Liver (tissue), 8 donors: ENCODE measurements at regions not wholly inside any gene's neighbourhood (a gene's known extent, or its start where the extent isn't known, plus 50 kb on each side); places are given as distances from the start of the nearest gene placed in this dataset.

Experiments
- DNase-seq: peaks from one replicate; pipeline ENCODE4 v3.0.0-alpha.2; 2017; ENCODE audit warnings: low spot score
- H3K27ac ChIP-seq, 2 donors: one replicate each; pipeline ENCODE4 v1.7.0; 2013; ENCODE audit warnings: inconsistent platforms in 2 of 2, low read length in 2 of 2, control low read depth in 1 of 2, low read depth in 1 of 2, mild to moderate bottlenecking in 1 of 2
- H3K27me3 ChIP-seq, 4 donors: one replicate each; pipeline versions ENCODE4 v1.6.1 to v1.7.0; 2013; ENCODE audit warnings: low read length in 3 of 4, inconsistent platforms in 1 of 4, mild to moderate bottlenecking in 1 of 4, moderate library complexity in 1 of 4; ENCODE audit not compliant: control insufficient read depth in 4 of 4, insufficient read depth in 4 of 4
- H3K36me3 ChIP-seq, 4 donors: one replicate each; pipeline versions ENCODE4 v1.6.1 to v1.7.0; 2013; ENCODE audit warnings: low read length in 3 of 4, mild to moderate bottlenecking in 3 of 4, low read depth in 1 of 4, moderate library complexity in 1 of 4; ENCODE audit not compliant: control insufficient read depth in 4 of 4, insufficient read depth in 3 of 4
- H3K4me1 ChIP-seq, 4 donors: one replicate each; pipeline versions ENCODE4 v1.6.1 to v1.7.0; 2013; ENCODE audit warnings: low read length in 3 of 4, mild to moderate bottlenecking in 3 of 4, moderate library complexity in 1 of 4; ENCODE audit not compliant: control insufficient read depth in 4 of 4, insufficient read depth in 4 of 4
- H3K4me3 ChIP-seq, 3 donors: one replicate each; pipeline versions ENCODE4 v1.6.1 to v1.7.0; 2013; ENCODE audit warnings: low read length in 3 of 3, control low read depth in 1 of 3, low read depth in 1 of 3, mild to moderate bottlenecking in 1 of 3
- H3K9ac ChIP-seq, 2 donors: one replicate each; pipeline ENCODE4 v1.7.0; 2013; ENCODE audit warnings: low read length in 2 of 2, mild to moderate bottlenecking in 2 of 2, moderate library complexity in 2 of 2, control low read depth in 1 of 2, low read depth in 1 of 2
- H3K9me3 ChIP-seq, 4 donors: one replicate each; pipeline versions ENCODE4 v1.6.1 to v1.7.0; 2013; ENCODE audit warnings: low read length in 3 of 4; ENCODE audit not compliant: control insufficient read depth in 4 of 4
- EGR1 ChIP-seq, 2 donors: IDR thresholded peaks; 2 replicates each; pipeline ENCODE4 v1.6.1; 2016 to 2018; ENCODE audit warnings: antibody characterized with exemption in 2 of 2, low read depth in 2 of 2
- GABPA ChIP-seq, 2 donors: IDR thresholded peaks in 1 of 2; conservative IDR thresholded peaks in 1 of 2; 2 replicates each; pipeline ENCODE4 v1.6.1; 2016; ENCODE audit warnings: antibody characterized with exemption in 2 of 2, mild to moderate bottlenecking in 1 of 2, moderate library complexity in 1 of 2
- HNF4A ChIP-seq, 2 donors: conservative IDR thresholded peaks; 2 replicates each; pipeline ENCODE4 v1.6.1; 2016; ENCODE audit warnings: antibody characterized with exemption in 2 of 2, mild to moderate bottlenecking in 2 of 2
- JUND ChIP-seq, 2 donors: IDR thresholded peaks; 2 replicates each; pipeline ENCODE4 v1.6.1; 2016; ENCODE audit warnings: antibody characterized with exemption in 2 of 2
- NR2F2 ChIP-seq: IDR thresholded peaks from 2 replicates; pipeline ENCODE4 v1.6.1; 2016; ENCODE audit warnings: antibody characterized with exemption
- RAD21 ChIP-seq, 2 donors: IDR thresholded peaks; 2 replicates each; pipeline ENCODE4 v1.6.1; 2016; ENCODE audit warnings: antibody characterized with exemption in 2 of 2, mild to moderate bottlenecking in 2 of 2
- RXRA ChIP-seq, 2 donors: IDR thresholded peaks; 2 replicates each; pipeline ENCODE4 v1.6.1; 2017 to 2018; ENCODE audit warnings: antibody characterized with exemption in 2 of 2, mild to moderate bottlenecking in 1 of 2
- TAF1 ChIP-seq: conservative IDR thresholded peaks from 2 replicates; pipeline ENCODE4 v1.6.1; 2016; ENCODE audit warnings: antibody characterized with exemption, mild to moderate bottlenecking
- WGBS: extraction: QIAGEN DNeasy Blood & Tissue Kit; methylation state at CpG from one replicate; pipeline ENCODE4 v1.1.7; 2013; 5-methylcytosine and 5-hydroxymethylcytosine counted together
- TF ChIP-seq, protein P1 (sequence below): IDR thresholded peaks from 2 replicates; pipeline ENCODE4 v1.6.1; 2016; ENCODE audit warnings: antibody characterized with exemption
- TF ChIP-seq, protein P2 (sequence below): IDR thresholded peaks from 2 replicates; pipeline ENCODE4 v1.6.1; 2016; ENCODE audit warnings: antibody characterized with exemption
- TF ChIP-seq, protein P3 (sequence below): IDR thresholded peaks from 2 replicates; pipeline ENCODE4 v1.6.1; 2016; ENCODE audit warnings: antibody characterized with exemption
- TF ChIP-seq, protein P4 (sequence below): fragments of 150-350 bp; IDR thresholded peaks from 2 replicates; pipeline ENCODE4 v1.5.1; 2017; ENCODE audit warnings: improper control_type of control experiment, low read depth, low read length; ENCODE audit not compliant: missing input control
- donor health status: healthy.
- donor health status: healthy.
- donor health status: healthy.
- donor health status: healthy.
- donor health status: healthy.

DNA sequence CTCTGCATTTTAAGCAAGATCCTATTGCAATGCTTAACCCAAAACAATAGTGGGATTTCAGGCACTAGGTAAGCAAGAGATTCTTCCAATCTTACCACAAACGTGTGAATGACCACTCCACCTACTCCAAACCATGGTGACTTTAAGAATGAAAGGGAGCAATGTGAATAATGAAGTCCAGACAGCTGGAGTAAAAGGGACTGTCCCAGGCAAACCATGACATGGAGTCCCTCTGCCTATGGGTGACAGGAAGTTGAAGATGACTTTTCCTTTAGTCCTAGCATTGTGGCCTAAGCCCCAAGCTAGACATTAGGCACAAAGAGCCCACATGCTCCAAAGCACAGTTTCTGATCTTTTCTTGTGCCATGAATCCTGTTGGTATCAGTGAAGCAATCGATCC lies 179.0 kb downstream of the SHQ1 start (continued):
- TF ChIP-seq HNF4A (conservative IDR thresholded peaks at IDR 0.05) = no peak
- no peak for TF ChIP-seq RAD21 (IDR thresholded peaks at IDR 0.05)

GRCh38 chr3:72666447-72666755 lies 181.8 kb downstream of the SHQ1 start:
- H3K4me1 ChIP-seq = peaks cover 0 to 2% (median 0%) of the 10 kb centered on the region in 4 donors
- H3K4me3 ChIP-seq = no peak overlapping the region
- TF ChIP-seq, protein P1, sequence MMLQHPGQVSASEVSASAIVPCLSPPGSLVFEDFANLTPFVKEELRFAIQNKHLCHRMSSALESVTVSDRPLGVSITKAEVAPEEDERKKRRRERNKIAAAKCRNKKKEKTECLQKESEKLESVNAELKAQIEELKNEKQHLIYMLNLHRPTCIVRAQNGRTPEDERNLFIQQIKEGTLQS = no peak
- TF ChIP-seq JUND (IDR thresholded peaks at IDR 0.05) = no peak
- TF ChIP-seq, protein P2, sequence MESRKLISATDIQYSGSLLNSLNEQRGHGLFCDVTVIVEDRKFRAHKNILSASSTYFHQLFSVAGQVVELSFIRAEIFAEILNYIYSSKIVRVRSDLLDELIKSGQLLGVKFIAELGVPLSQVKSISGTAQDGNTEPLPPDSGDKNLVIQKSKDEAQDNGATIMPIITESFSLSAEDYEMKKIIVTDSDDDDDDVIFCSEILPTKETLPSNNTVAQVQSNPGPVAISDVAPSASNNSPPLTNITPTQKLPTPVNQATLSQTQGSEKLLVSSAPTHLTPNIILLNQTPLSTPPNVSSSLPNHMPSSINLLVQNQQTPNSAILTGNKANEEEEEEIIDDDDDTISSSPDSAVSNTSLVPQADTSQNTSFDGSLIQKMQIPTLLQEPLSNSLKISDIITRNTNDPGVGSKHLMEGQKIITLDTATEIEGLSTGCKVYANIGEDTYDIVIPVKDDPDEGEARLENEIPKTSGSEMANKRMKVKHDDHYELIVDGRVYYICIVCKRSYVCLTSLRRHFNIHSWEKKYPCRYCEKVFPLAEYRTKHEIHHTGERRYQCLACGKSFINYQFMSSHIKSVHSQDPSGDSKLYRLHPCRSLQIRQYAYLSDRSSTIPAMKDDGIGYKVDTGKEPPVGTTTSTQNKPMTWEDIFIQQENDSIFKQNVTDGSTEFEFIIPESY = no peak
- TF ChIP-seq EGR1 (IDR thresholded peaks at IDR 0.05; ENCODE audit: low read depth in 2 of 2) = no peak
- TF ChIP-seq TAF1 = no peak
- TF ChIP-seq RAD21 (IDR thresholded peaks at IDR 0.05) = no peak
- TF ChIP-seq, protein P3, sequence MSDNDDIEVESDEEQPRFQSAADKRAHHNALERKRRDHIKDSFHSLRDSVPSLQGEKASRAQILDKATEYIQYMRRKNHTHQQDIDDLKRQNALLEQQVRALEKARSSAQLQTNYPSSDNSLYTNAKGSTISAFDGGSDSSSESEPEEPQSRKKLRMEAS = no peak
- TF ChIP-seq RXRA (IDR thresholded peaks at IDR 0.05) = no peak
- no peak for TF ChIP-seq GABPA (IDR thresholded peaks at IDR 0.05 in 1 of 2, conservative IDR thresholded peaks at IDR 0.05 in 1 of 2)
- TF ChIP-seq, protein P4, sequence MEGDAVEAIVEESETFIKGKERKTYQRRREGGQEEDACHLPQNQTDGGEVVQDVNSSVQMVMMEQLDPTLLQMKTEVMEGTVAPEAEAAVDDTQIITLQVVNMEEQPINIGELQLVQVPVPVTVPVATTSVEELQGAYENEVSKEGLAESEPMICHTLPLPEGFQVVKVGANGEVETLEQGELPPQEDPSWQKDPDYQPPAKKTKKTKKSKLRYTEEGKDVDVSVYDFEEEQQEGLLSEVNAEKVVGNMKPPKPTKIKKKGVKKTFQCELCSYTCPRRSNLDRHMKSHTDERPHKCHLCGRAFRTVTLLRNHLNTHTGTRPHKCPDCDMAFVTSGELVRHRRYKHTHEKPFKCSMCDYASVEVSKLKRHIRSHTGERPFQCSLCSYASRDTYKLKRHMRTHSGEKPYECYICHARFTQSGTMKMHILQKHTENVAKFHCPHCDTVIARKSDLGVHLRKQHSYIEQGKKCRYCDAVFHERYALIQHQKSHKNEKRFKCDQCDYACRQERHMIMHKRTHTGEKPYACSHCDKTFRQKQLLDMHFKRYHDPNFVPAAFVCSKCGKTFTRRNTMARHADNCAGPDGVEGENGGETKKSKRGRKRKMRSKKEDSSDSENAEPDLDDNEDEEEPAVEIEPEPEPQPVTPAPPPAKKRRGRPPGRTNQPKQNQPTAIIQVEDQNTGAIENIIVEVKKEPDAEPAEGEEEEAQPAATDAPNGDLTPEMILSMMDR = no peak
- TF ChIP-seq HNF4A (conservative IDR thresholded peaks at IDR 0.05) = no peak
- no peak for TF ChIP-seq NR2F2
- WGBS = 70% methylated on average over 3 of the region's 3 CpGs
- no peaks in the 10 kb centered on the region for H3K27me3 ChIP-seq
- H3K9ac ChIP-seq = no peak overlapping the region
- H3K36me3 ChIP-seq = no peaks in the 10 kb centered on the region
- no peak overlapping the region for H3K27ac ChIP-seq
- no peaks in the 10 kb centered on the region for H3K9me3 ChIP-seq
- DNase-seq = no peak

DNA sequence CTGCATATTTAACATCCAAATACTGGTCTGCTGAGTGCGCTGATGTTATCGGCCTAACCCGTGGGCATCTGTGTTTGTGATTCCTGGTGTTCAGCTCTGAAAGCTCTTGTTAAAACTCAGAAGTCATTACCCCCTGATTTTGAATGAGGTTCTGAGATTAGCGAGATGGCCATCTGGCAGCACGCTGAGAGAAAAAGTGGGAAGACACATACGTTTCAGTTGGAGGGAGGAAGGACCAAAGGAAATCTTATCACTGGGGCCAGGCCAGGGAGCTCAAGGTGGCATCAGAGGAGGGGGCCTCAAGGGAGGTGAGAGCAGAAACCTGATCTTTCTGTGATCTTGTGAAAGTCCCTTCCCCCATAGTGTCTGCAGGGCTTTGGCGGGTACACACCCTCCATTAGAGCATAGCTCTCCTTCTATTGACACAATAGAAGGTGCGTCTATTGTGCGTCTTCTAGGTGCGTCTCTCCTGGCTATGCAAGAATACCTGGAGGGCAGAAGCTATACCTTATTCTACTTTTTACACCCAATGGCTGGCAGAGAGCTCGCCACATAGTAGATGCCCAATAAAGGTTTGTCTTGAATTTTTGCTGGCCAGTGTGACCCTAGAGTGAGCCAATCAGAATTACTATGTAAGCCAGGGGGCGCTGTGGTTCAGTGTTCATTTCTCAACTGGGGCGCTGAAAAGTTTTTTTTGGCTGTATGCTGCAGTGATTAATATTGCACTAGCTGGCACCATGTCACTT lies 182.4 kb downstream of the SHQ1 start:
- Histone ChIP-seq H3K27me3 (no peaks in the 10 kb centered on the region), H3K9me3 (no peaks in the 10 kb centered on the region), H3K36me3 (no peaks in the 10 kb centered on the region), H3K27ac (no peak overlapping the region), H3K9ac (no peak overlapping the region), H3K4me1 (peaks cover 0 to 5% (median under 1%) of the 10 kb centered on the region in 4 donors), H3K4me3 (no peak overlapping the region)
- TF ChIP-seq TAF1 = no peak
- peak; percentile 71 to 82 for TF ChIP-seq RAD21 (IDR thresholded peaks at IDR 0.05)
- TF ChIP-seq, protein P4 = peak; percentile 49
- WGBS = 80% methylated on average over 13 of the region's 13 CpGs
- peak; percentile 51 for DNase-seq
